ENCODE measurements at regions not wholly inside any gene's neighbourhood (a gene's known extent, or its start where the extent isn't known, plus 50 kb on each side); places are given as distances from the start of the nearest gene placed in this dataset.
"Not testable (repeated sequence)": the region's sequence is repeated elsewhere in the genome, so short reads cannot be mapped to it uniquely, and the experiment has no call there.

DNA sequence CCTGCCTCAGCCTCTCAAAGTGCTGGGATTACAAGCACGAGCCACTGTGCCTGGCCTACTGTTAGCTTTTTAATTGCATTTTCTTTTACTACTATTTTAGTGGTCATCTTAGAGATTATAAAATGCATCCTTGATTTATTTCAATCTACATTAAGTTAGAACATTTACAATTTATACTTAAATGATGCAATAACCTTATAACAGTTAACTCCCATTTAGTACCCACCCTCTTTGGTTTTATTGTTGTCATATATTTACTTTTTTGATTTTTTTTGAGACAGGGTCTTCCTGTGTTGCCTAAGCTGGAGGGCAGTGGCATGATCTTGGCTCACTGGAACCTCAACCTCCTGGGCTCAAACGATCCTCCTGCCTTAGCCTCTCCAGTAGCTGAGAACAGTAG, 77.3 kb downstream of the PPCDC start:
- no peak for DNase-seq (ENCODE audit: low read depth)

DNA sequence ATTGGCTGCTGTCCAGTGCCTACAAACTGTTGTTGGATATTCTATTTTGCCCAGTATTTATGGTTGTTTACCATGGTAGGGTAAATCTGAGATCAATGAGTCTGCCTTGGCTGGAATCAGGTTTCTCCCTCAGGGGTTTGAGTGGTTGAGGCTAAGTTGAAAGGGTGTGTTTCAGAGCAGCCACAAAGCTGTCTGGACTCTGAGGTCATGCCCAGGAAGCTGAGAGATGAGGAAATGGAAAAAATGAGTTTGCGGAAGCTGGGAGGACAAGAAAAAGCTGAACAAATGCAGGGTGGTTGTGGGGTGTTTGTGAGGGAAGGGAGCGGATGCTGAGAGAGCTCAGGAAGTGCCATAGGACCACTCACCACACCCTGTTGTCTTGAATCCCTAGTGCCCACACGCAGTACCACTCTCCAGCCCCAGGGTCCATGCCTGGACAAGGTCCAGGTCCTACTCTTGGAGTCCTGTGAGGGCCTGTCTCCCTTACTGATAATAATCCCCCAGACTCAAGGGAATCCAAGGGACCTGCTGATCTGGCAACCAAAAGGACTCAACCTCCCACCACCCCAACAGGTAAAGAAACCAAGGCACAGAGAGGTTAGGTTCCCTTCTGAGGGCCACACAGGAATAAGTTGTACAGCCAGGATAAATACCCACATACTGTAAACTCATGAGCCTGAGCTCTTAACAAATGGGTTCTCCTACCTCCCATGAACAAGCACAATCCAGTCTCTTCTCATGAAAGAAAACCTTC, 81.6 kb downstream of the PPCDC start:
- DNase-seq (ENCODE audit: low read depth): no peak

DNA sequence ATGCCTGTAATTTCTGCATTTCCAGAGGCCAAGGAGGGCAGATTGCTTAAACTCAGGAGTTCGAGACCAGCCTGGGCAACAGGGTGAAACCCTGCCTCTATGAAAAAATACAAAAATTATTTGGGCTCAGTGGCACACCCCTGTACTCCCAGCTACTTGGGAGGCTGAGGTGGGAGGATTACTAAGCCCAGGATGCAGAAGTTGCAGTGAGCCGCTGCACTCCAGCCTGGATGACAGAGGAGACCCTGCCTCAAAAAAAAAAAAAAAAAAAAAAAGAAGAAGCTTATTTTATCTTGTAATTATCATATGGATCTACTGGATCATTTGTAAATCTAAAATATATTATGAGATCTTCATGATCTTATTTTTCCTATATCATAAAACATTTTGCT, 84.1 kb downstream of the PPCDC start:
- no peak for DNase-seq (ENCODE audit: low read depth)

DNA sequence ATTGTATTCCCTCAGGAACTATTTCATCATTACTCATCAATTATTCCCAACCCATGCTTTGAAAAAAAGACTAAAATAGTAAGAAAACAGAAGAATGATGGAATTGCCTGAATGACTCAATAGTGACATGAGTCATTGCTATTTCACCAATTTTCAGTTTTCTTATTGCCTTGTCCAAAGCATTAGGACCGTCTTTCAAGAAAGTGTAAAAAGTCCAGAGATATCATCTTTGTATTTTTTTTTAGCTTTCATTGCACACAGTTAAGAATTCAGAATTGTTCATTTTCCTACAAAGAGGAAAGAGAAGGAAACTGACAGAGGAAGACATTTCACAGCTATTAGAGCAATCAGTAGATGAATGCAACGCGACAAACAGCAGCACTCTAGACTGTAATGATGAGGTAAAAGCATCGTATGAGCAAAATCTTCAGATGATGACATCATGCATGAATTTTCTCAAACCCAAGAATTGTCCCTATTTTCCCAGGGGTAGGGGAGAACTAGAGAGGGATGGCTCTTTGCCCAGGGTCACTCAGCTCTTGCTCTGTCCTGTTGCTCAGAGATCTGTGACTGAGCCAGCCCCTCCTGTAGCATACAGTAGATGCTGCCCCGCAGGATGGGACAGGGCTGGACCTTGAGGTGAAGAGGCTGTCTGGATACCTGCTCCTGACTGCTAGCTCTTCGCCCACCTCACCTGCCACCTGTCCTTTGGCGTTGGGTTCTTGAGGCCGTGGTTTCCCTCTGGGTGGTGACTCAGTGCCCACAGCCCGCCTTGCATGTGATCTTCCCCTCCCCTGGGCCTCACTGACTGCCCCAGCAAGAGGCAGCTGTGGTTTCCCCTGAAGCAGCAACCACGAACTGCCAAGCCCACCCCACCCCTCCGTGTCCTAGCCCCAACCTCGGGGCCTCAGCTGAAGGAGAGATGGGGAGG, 84.8 kb downstream of the PPCDC start:
- peak; percentile 41 for DNase-seq (ENCODE audit: low read depth)

DNA sequence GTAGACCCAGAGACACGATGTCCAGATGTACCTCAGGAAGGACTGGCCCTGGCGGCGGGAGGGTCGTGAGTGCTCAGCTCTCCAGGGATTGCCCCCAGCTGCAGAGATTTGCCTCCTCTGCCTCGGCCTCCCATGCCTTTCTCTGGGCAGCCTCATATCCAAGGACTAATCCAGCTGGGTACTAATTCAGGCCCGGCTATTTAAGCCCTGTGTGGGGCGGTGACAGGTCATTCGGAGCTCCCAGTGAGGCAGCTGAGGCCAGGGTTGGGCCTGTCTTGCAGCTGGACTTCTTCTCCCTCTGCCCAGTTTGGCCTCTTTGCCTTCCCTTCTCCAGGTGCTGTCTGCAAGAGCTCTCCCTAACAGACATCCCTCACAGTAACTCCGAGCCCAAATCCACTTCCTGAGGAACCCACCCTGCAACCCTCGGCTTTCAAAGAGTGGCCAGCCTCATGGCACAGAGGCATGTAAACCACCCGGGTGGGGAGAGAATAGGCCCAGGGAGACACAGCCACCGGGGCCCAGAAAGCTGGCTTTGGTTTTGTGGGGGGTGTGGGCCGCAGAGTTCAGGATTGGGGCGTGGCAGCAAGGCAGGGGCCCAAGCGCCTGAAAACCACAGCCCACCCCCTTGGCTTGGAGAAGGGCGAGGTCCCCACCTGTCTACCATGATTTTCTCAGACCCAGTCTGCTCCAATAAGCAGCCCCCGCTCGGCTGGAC, 85.8 kb downstream of the PPCDC start:
- no peak for DNase-seq (ENCODE audit: low read depth)

DNA sequence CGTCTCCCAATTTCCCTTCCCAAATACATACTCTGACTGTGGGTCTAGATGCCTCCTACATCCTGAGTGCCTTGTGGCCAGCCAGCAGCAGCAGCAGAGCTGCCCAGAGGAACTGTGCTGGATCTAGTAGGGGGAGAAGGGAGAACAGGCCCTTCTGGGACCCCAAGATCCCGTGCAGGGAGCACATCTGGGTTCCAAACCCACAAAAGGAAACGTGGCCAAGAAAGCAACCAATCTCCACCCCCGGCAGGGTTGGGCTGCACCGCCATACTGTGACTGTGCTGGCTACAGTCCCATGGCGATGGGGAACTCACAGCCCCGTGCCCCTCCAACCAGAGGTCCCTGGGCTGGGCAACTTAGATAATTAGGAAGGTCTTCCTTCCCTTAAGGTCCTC, 86.3 kb downstream of the PPCDC start:
- no peak for DNase-seq (ENCODE audit: low read depth)

DNA sequence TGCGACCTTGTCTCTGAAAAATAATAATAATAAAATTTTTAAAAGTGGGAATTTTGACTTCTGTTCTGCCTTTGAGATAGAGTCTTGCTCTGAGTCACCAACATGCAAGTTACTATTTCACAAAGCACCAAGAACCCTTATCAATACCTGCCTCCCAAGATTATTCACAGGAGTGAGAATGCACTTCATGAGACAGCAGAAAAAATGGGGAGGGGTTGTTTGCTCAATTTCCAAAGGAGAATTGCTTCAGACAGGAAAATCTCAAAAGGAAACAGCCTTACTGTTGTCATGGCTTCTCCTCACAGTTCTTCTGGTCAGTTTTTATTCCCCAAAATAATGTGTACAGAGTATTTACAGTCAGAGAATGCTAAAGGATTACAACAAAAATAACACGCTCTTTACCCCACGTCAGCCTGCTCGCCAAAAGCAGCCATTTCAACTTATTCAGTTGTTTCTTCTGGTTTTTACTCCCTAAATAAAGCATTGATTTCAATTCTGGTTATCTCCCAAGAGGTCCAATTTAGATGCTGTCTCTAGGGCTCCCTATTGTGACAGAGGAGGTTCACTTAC, 89.0 kb downstream of the PPCDC start:
- no peak for DNase-seq (ENCODE audit: low read depth)

DNA sequence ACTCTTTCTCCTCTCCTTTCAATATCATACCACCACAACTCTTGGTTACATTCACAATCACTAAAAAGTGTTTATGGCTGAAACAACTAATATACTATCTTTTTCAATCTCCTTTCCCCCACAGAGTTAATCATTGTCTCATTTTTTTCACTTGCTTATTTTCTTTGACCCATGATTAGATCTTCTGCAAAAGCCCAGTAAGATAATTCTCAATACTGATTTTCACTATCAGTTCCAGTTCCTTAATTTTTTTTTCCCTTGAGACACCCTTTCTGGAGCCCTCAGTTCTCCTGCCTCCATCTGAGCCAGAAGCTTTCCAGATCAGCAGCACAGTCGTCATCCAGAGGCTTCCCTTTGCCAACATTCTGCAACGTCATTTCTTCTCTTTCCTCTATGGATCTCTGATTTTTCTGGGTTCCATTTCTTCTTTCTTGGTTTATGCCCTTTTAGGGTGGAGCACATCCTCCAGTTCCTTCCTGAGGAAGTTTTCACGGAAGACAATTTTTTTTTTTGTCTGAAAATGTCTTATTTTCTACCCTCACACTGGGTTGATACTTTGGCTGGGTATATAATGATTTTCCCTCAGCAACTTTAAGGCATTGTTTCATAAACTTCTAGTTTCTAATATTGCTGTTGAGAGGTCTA, 88.7 kb upstream of the C15orf39 start:
- DNase-seq (ENCODE audit: low read depth): no peak

DNA sequence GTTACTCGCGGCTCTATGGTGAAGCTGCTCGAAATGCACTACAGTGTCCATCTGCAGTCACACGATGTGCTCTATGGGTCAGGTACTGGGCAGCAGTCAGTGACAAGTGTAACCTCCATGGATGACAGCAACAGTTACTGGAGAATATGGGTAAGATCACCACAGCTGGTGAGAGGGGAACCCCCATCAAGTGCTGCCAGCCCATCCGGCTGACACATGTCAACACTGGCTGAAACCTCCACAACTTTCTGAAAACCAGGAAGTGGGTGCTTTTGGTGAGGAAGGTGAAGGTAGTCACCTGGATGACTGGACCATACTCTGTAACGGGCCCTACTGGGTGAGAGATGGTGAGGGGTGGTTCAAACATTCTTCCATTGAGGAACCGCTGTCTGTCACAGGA, 87.4 kb upstream of the C15orf39 start:
- no peak for DNase-seq (ENCODE audit: low read depth)

DNA sequence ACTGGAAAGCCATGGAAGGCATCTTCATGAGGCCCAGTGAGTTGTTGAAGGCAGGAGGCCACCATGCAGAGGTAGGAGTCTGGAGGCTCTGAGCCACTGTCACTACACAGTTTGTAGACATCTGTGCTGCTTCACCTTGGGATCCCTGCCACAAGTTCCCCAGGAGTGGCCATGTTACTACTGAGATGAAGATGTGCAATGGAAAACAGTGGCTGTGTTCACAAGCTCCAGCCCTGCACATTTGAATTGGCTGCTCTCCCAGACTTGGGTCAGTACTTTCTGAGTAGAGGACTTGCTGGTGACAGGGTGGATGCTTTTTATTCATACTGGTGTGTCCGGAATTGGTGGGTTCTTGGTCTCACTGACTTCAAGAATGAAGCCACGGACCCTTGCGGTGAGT, 86.9 kb upstream of the C15orf39 start:
- DNase-seq (ENCODE audit: low read depth): no peak

DNA sequence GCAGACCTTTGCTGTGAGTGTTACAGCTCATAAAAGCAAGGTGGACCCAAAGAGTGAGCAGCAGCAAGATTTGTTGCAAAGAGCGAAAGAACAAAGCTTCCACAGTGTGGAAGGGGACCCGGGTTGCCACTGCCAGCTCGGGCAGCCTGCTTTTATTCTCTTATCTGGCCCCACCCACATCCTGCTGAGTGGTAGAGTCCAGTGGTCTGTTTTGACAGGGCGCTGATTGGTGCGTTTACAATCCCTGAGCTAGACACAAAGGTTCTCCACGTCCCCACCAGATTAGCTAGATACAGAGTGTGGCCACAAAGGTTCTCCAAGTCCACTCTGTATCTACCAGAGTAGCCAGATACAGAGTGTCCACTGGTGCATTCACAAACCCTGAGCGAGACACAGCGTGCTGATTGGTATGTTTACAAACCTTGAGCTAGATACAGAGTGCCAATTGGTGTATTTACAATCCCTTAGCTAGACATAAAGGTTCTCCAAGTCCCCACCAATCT, 86.2 kb upstream of the C15orf39 start:
- not testable (repeated sequence) for DNase-seq (ENCODE audit: low read depth)

DNA sequence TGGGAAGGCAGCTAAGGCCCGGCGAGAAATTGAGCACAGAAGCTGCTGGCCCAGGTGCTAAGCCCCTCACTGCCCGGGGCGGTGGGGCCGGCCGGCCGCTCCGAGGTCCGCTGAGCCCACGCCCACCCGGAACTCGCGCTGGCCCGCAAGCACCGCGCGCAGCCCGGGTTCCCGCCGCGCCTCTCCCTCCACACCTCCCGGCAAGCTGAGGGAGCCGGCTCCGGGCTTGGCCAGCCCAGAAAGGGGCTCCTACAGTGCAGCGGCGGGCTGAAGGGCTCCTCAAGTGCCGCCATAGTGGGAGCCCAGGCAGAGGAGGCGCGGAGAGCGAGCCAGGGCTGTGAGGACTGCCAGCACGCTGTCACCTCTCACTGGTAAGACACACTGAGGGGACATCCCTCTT, 85.5 kb upstream of the C15orf39 start:
- DNase-seq (ENCODE audit: low read depth): not testable (repeated sequence)

DNA sequence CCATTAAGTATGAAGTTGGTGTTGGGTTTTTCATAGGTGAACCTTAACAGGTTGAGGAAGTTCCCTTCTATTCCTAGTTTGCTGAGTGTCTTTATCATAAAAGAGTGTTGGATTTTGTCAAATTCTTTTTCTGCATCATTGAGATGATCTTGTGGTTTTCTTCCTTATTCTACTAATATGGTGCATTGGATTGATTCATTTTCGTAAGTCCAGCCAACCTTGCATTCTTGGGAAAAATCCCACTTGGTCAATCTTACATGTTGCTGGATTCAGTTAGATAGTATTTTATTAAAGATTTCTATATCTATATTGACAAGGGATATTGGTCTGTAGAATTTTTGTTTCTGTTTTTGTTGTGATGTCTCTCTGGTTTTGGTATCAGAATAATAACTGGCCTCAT, 83.7 kb upstream of the C15orf39 start:
- no peak for DNase-seq (ENCODE audit: low read depth)

DNA sequence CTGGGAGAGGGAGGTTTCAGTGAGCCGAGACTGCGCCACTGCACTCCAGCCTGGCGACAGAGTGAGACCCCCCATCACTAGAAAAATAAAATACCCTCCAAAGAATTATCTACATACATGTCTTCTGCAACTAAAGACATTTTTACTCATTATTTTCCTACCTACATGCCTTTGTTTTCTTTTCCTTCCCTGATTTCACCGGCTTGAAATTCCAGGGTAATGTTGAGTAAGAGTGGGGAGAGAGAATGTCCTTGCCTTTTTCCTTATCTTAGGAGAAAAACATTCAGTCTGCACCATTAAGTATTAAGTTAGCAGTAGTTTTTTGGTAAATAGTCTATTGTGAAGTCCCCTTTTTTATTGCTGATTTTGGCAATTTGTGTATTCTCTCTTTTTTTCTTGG, 82.4 kb upstream of the C15orf39 start:
- not testable (repeated sequence) for DNase-seq (ENCODE audit: low read depth)

DNA sequence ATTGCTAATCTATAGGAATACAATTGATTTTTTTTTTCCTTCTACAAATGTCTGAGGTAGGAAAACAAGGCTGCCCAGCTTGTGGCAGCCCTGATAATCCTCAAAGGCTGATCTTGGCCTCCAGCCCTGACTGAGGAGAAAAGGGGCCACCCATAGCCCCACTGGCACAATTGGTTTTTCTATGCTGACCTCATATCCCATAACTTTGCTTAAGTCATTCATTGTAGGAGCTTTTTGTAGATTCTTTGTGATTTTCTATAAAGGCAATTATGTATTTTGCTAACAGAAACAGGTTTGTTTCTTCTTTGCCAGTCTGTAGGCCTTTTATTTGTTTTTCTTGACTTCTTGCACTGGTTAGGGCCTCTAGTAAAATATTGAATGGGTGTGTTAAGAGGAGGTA, 80.2 kb upstream of the C15orf39 start:
- no peak for DNase-seq (ENCODE audit: low read depth)

DNA sequence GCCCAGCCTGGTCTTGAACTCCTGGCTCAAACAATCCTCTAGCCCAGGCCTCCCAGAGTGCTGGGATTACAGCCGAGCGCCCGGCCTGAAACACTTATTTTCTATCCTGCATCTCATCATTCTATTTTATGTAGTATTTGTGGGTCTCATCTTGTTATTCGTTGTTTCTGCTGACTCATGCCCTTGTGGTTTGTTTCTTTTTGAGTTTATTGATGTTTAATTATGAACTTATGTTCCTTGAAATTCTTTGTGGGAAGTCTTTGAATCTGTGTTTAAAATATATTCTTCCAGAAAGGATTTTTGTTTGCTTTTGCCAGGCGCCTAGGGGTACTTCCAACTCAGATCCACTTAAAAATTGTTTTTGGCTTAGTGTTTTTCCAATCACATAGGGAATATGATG, 78.3 kb upstream of the C15orf39 start:
- DNase-seq (ENCODE audit: low read depth): no peak

DNA sequence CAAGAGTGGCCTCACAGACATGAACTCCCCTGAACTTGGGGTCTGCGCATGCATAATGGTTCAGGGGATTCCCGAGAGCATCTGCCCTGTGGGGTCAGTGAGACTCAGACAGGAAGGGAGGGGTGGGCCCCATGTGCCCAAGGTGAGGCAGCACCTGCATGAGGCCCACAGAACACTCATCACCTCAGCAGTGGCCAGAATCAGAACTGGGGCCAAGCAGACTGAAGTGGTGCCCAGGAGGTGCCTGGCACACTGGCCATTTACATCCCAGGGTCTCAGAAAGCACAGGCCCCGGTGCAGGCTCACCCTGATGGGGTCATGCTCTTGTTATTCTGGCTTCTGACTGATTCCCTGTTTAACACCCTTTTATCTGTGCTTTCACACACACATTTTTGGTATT, 77.4 kb upstream of the C15orf39 start:
- not testable (repeated sequence) for DNase-seq (ENCODE audit: low read depth)

DNA sequence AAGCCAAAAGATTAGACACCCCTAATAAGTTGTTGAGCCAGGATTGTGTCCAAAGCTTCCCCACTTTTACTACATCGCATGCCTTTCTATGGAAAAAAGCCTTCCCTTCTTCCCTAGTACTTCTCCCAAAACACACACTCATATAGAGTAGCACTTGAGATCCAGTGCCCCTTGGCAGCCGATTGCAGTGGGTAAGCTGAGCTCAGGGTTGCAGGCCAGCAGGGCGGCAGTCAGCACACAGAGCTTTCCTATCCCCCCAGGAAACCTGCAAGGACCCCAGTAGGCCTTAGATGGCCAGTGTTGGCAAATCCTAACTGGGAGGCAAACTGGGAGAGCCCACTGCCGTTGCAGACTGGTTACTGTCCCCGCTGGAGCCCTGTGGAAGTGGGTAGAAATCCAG, 75.7 kb upstream of the C15orf39 start:
- no peak for DNase-seq (ENCODE audit: low read depth)

DNA sequence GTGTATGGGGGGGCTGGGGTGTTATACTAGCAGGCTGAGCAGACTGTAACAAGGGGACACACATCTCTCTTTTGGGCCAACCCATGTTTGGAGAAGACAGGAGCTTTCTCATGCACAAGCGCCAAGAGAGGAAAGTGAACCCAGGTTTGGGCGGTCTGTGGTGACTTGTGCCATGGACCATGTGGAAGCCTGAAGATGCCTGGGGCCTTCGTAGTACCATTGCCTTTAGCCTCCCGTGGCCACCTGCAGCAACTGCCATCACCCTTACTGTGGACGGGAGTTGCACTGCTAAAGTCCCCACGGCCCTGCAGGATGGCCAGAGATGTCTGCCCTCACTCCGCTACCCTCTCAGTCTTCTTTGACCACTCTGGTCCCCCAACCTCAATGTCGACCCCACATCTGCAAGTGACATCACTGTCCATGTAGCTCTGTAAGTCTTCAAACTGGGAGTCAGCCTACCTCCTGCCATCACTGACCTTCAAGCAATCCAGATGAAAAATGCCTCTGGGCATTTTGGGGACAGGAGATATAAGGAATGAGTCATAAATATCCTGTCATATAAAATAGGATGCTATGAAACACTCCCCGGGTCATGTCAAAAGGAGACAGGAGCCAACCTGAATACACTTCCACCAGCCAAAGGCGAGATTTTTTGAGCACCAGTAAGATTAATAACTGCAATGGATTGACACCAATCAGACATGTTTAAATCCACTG, 74.7 kb upstream of the C15orf39 start:
- no peak for DNase-seq (ENCODE audit: low read depth)

DNA sequence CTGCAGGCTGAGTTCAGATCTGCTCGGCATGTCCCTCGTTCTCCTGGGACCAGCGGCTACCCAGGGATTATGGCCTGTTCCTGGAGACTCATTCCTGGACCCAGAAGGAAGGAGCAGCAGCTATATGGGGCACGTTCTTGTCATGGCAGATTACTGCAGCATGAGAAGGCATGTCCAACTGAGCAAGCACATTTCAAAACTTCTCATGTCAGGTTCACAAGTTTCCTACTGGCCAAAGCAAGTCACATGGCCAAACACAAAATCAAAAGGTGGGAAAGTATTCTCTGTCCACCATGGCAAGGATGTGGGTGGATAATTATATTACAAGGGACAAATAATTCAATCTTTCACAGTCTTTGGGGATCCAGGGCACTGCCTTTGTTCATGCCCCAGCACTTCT, 71.9 kb upstream of the C15orf39 start:
- DNase-seq (ENCODE audit: low read depth): no peak

DNA sequence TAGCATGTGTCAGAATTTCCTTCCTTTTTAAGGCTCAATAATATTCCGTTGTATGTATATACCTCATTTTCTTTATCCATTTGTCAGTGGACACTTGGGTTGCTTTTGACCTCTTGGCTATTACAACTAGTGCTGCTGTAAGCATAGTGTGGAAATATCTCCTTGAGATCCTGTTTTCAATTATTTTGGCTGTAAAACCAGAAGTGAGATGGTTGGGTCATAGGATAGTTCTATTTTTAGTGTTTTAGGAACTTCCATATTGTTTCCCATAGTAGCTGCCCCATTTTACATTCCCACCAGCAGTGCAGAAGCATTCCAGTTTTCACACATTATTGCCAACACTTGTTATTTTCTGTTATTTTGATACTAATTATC, 70.4 kb upstream of the C15orf39 start:
- no peak for DNase-seq (ENCODE audit: low read depth)
